WI38 (cell line): ENCODE measurements at regions not wholly inside any gene's neighbourhood (a gene's known extent, or its start where the extent isn't known, plus 50 kb on each side); places are given as distances from the start of the nearest gene placed in this dataset.

Source experiments
- H3K4me3 ChIP-seq: 2 replicates; pipeline ENCODE4 v1.5.1; 2011; ENCODE audit warnings: low read depth, mild to moderate bottlenecking, control low read depth, low read length
- TF ChIP-seq, protein P1 (sequence below): IDR thresholded peaks from 2 replicates; pipeline ENCODE4 v1.5.1; 2012; ENCODE audit warnings: low read depth, mild to moderate bottlenecking, control low read depth, low read length

DNA sequence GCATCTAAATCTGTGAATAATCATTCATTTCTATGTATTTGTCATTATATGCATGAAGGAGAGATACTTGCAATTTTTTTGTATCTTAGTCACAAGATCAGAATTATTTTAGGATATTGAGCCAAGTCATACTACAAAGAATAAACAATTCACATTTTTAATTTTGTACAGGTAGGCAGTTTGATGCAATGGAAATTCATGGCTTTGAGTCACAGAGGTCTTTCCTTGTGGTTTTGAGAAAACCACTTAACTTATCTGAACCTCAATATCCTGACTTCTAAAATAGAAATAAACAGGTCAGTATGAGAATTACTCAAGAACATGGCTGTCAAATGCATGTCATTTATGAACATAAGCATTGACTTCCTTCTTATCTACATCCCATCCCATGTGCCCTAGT is 221.4 kb upstream of the SLC10A2 start:
- TF ChIP-seq, protein P1, sequence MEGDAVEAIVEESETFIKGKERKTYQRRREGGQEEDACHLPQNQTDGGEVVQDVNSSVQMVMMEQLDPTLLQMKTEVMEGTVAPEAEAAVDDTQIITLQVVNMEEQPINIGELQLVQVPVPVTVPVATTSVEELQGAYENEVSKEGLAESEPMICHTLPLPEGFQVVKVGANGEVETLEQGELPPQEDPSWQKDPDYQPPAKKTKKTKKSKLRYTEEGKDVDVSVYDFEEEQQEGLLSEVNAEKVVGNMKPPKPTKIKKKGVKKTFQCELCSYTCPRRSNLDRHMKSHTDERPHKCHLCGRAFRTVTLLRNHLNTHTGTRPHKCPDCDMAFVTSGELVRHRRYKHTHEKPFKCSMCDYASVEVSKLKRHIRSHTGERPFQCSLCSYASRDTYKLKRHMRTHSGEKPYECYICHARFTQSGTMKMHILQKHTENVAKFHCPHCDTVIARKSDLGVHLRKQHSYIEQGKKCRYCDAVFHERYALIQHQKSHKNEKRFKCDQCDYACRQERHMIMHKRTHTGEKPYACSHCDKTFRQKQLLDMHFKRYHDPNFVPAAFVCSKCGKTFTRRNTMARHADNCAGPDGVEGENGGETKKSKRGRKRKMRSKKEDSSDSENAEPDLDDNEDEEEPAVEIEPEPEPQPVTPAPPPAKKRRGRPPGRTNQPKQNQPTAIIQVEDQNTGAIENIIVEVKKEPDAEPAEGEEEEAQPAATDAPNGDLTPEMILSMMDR, result no peak
- no peak overlapping the region for H3K4me3 ChIP-seq

DNA sequence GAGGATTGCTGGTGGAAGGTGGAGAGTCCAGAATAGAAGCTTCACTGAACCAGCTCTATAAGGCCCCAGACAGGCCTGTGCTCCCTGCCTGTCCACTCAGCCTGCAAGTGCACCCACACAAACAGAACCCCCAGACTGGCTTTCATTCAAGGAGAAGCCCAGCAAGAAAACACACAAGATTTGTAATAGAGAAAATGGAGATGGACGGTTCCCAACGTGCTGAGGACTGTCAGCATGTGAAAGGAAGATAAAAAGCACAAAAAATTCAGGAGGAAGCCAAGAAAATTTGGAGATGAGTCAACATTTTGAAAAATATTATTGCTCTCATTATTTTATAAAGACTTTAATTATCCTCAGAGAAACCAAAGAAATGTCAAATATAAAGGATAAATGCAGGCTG is 218.2 kb upstream of the SLC10A2 start:
- TF ChIP-seq, protein P1, result no peak
- H3K4me3 ChIP-seq, result no peak overlapping the region

DNA sequence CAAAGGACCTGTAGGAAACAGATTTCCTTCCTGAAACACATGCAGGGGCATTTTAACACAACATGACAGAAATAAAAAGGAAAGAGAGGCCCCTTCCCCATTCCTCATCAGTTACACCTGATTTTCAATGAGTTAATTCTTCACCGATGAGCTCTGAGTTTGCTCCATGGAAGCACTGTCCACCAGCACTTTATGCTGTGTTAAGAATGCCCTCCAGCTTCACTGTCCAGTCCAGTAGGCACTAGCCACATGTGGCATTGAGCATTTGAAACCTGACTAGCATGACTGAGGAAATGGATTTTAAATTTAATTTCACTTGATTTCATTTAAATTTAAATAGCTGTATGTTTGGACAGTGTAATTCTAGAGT is 217.2 kb upstream of the SLC10A2 start:
- H3K4me3 ChIP-seq, result no peak overlapping the region
- TF ChIP-seq, protein P1, result no peak

GRCh38 chr13:103282571-103283450 is 216.6 kb upstream of the SLC10A2 start:
- TF ChIP-seq, protein P1, result no peak
- no peak overlapping the region for H3K4me3 ChIP-seq

DNA sequence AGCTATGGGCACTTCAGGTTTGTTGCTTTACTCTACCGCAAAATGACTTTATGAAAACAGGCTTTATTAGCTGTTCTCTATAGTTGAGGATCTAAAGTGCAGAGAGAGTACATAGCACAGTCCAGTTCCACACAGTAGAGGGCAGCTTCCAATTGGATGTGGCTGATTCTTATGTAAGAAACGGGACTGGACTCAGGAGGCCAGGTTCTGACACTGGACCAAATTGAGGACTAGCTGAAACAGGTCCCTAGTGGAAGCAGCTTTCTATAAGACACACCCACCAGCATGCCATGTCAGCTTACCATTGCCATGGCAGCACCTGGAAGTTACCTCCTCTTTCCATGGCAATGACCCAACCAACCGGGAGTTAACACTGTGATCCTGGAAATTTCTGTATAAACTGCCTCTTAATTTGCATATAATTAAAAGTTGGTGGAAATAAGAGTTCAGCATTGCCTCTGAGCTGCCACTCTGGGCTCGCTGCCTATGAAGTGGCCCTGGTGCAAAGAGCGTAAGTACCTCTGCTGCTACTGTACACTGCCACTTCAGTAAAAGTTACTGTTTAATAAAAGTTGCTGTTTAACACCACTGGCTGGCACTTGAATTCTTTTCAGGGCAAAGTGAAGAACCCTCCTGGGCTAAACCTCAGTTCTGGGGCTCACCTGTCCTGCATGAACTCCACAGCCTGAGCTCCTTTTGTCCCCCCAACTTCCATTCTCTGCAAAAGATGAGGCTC is 211.9 kb upstream of the SLC10A2 start:
- TF ChIP-seq, protein P1, result no peak
- no peak overlapping the region for H3K4me3 ChIP-seq

DNA sequence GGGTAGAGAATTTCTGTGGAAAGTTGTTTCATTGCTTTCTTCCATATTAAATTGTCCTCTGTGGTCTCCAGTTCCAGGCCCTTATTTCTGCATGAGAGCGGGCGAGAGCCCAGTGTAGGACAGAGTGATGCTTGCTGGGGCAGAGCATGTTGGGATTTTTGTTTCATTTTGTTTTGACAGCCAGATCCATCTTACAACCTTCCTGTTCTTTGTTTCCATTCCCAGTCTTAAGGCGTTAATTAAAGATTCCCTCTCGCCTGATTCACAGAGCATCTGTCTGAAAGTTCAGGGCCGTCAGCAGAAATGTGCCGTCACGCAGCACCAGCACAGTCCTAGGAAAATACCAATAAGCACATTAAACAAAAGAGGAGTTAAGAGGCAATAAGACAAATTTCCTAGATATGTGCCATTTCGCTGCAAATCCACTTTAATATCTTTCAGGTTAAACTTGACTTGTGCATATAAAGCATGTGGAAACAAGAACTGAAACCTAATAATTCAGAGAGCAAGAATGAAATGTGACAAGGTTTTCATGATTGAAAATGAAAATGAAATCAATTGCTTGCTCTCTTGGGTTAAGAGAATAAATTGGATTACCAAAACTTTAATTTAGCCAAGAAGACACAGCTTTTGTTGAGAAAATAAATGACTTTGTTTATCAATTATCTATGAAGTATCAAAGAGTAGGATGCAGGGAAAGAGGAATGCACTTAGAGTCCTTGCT is 210.7 kb upstream of the SLC10A2 start:
- H3K4me3 ChIP-seq, result no peak overlapping the region
- TF ChIP-seq, protein P1, result no peak
